IMR-90 (cell line): ENCODE measurements at regions not wholly inside any gene's neighbourhood (a gene's known extent, or its start where the extent isn't known, plus 50 kb on each side); places are given as distances from the start of the nearest gene placed in this dataset.

Experiments used
- BHLHE40 ChIP-seq: fragments of 150-350 bp; IDR thresholded peaks from 2 replicates; pipeline ENCODE4 v1.6.1; 2016; ENCODE audit warnings: mild to moderate bottlenecking, low read depth, low read length
- CEBPB ChIP-seq: IDR thresholded peaks from 2 replicates; pipeline ENCODE4 v1.6.1; 2012; ENCODE audit warnings: low read depth, low read length, improper control_type of control experiment
- CHD1 ChIP-seq: IDR thresholded peaks from 2 replicates; pipeline ENCODE4 v1.6.1; 2012; ENCODE audit warnings: low read depth, low read length, improper control_type of control experiment
- ELK1 ChIP-seq: fragments of 150-350 bp; IDR thresholded peaks from 2 replicates; pipeline ENCODE4 v1.6.1; 2016; ENCODE audit warnings: low read depth, mild to moderate bottlenecking, low read length, moderate library complexity, borderline replicate concordance
- FOS ChIP-seq: fragments of 150-350 bp; IDR thresholded peaks from 2 replicates; pipeline ENCODE4 v1.6.1; 2016; ENCODE audit warnings: low read depth, low read length
- MAZ ChIP-seq: IDR thresholded peaks from 2 replicates; pipeline ENCODE4 v1.6.1; 2012; ENCODE audit warnings: low read depth, mild to moderate bottlenecking, low read length, improper control_type of control experiment, moderate library complexity, borderline replicate concordance
- NFE2L2 ChIP-seq: fragments of 150-350 bp; IDR thresholded peaks from 2 replicates; pipeline ENCODE4 v1.6.1; 2016; ENCODE audit warnings: low read depth, mild to moderate bottlenecking, low read length
- POLR2A ChIP-seq: IDR thresholded peaks from 2 replicates; pipeline ENCODE4 v1.6.1; 2012; ENCODE audit warnings: mild to moderate bottlenecking, low read depth, low read length
- RAD21 ChIP-seq: IDR thresholded peaks from 2 replicates; pipeline ENCODE4 v1.6.1; 2012; ENCODE audit warnings: low read length, improper control_type of control experiment
- RCOR1 ChIP-seq: IDR thresholded peaks from 2 replicates; pipeline ENCODE4 v1.6.1; 2012; ENCODE audit warnings: mild to moderate bottlenecking, low read length, improper control_type of control experiment; ENCODE audit not compliant: insufficient replicate concordance
- RFX5 ChIP-seq: IDR thresholded peaks from 2 replicates; pipeline ENCODE4 v1.8.0; 2012; ENCODE audit warnings: low read depth, mild to moderate bottlenecking, low read length, moderate library complexity
- SMC3 ChIP-seq: fragments of 150-350 bp; IDR thresholded peaks from 2 replicates; pipeline ENCODE4 v1.6.1; 2016; ENCODE audit warnings: low read depth, mild to moderate bottlenecking, antibody characterized with exemption, low read length, moderate library complexity
- USF2 ChIP-seq: fragments of 150-350 bp; IDR thresholded peaks from 2 replicates; pipeline ENCODE4 v1.6.1; 2017; ENCODE audit warnings: mild to moderate bottlenecking, antibody characterized with exemption, low read length, low read depth
- TF ChIP-seq, protein P1 (sequence below): conservative IDR thresholded peaks from 2 replicates; pipeline ENCODE4 v1.5.1; 2012; ENCODE audit warnings: mild to moderate bottlenecking, low read depth, low read length, improper control_type of control experiment

- TF ChIP-seq USF2 (no peak), RCOR1 (no peak), CHD1 (no peak), POLR2A (no peak), MAZ (no peak), RAD21 (no peak), CEBPB (no peak), NFE2L2 (no peak), ELK1 (no peak), SMC3 (no peak), BHLHE40 (no peak), RFX5 (no peak), FOS (no peak)
- TF ChIP-seq, protein P1, sequence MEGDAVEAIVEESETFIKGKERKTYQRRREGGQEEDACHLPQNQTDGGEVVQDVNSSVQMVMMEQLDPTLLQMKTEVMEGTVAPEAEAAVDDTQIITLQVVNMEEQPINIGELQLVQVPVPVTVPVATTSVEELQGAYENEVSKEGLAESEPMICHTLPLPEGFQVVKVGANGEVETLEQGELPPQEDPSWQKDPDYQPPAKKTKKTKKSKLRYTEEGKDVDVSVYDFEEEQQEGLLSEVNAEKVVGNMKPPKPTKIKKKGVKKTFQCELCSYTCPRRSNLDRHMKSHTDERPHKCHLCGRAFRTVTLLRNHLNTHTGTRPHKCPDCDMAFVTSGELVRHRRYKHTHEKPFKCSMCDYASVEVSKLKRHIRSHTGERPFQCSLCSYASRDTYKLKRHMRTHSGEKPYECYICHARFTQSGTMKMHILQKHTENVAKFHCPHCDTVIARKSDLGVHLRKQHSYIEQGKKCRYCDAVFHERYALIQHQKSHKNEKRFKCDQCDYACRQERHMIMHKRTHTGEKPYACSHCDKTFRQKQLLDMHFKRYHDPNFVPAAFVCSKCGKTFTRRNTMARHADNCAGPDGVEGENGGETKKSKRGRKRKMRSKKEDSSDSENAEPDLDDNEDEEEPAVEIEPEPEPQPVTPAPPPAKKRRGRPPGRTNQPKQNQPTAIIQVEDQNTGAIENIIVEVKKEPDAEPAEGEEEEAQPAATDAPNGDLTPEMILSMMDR, result no peak
Measured at GRCh38 chr15:53412542-53412941, 346.9 kb downstream of the WDR72 start.
